ENCODE measurements at regions not wholly inside any gene's neighbourhood (a gene's known extent, or its start where the extent isn't known, plus 50 kb on each side); places are given as distances from the start of the nearest gene placed in this dataset.

- H3K4me3 ChIP-seq (ENCODE audit: low read depth, low read length) = no peak overlapping the region
- H3K9ac ChIP-seq (ENCODE audit: low read depth, low read length) = no peak overlapping the region
- H3K27me3 ChIP-seq (ENCODE audit: control insufficient read depth, insufficient read depth, low read length) = no peaks in the 10 kb centered on the region
- 0 out of 2 replicates have a peak, but pooled peaks cover under 1% of the 10 kb centered on the region for H3K36me3 ChIP-seq (ENCODE audit: control insufficient read depth, insufficient read depth, low read length)
- no peaks in the 10 kb centered on the region for H3K4me1 ChIP-seq (ENCODE audit: control insufficient read depth, insufficient read depth, low read length)
- no peaks in the 10 kb centered on the region for H3K9me3 ChIP-seq (ENCODE audit: control insufficient read depth, insufficient read depth, low read length)
- no peak overlapping the region for H3K27ac ChIP-seq (ENCODE audit: low read depth, low read length)
Measured at GRCh38 chr6:56904068-56904467, 50.8 kb upstream of the BEND6 start.

DNA sequence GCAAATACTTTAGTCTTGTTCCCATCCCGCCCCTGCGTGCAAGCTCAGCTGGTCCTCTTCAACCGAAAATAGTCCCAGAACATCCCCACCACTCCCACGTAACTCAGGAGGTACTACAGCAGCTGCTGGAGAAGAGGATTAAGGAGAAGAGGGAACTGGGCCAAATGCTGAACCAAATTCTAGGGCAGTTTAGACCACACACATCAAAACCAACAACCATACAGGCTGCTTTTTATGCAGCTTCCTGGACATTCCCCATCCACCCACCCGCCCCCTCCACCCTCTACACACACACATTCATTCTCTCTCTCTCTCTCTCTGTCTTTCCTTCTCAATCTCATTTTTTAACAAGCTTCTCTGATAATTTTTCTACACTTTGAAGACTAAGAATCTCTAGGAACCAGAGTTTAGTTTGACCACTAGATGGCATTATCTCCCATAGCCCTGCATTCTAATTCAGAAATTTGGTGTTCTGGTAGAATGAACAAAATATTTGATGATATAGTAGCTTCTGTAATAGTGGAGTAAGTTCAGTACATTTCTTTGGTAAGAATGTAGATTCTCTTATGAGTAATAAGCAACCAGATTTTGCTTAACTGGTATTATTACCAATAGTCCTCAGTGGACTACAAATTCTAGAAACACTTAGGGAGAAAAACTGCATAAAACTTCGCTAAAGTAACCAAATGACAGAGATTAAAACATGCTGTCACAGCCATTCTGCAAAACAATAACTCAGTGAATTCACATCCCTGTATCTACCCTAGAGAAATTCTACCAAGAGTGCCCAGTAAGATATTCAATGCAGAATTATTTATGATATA lies 52.1 kb upstream of the BEND6 start:
- Histone ChIP-seq H3K9me3 (ENCODE audit: control insufficient read depth, insufficient read depth, low read length) (no peaks in the 10 kb centered on the region), H3K9ac (ENCODE audit: low read depth, low read length) (no peak overlapping the region), H3K27me3 (ENCODE audit: control insufficient read depth, insufficient read depth, low read length) (no peaks in the 10 kb centered on the region), H3K4me1 (ENCODE audit: control insufficient read depth, insufficient read depth, low read length) (no peaks in the 10 kb centered on the region), H3K4me3 (ENCODE audit: low read depth, low read length) (no peak overlapping the region), H3K36me3 (ENCODE audit: control insufficient read depth, insufficient read depth, low read length) (peaks cover 11% of the 10 kb centered on the region), H3K27ac (ENCODE audit: low read depth, low read length) (no peak overlapping the region)

GRCh38 chr6:56900784-56901183 lies 54.1 kb upstream of the BEND6 start:
- no peaks in the 10 kb centered on the region for H3K27me3 ChIP-seq (ENCODE audit: control insufficient read depth, insufficient read depth, low read length)

GRCh38 chr6:56899753-56900152 lies 55.2 kb upstream of the BEND6 start:
- peaks cover 11% of the 10 kb centered on the region for H3K36me3 ChIP-seq (ENCODE audit: control insufficient read depth, insufficient read depth, low read length)
- H3K4me1 ChIP-seq (ENCODE audit: control insufficient read depth, insufficient read depth, low read length) = no peaks in the 10 kb centered on the region
- no peak overlapping the region for H3K4me3 ChIP-seq (ENCODE audit: low read depth, low read length)
- H3K27me3 ChIP-seq (ENCODE audit: control insufficient read depth, insufficient read depth, low read length) = no peaks in the 10 kb centered on the region
- H3K27ac ChIP-seq (ENCODE audit: low read depth, low read length) = no peak overlapping the region
- H3K9me3 ChIP-seq (ENCODE audit: control insufficient read depth, insufficient read depth, low read length) = no peaks in the 10 kb centered on the region
- no peak overlapping the region for H3K9ac ChIP-seq (ENCODE audit: low read depth, low read length)

More at GRCh38 chr6:56900784-56901183, 54.1 kb upstream of the BEND6 start:
- no peak overlapping the region for H3K4me3 ChIP-seq (ENCODE audit: low read depth, low read length)
- no peaks in the 10 kb centered on the region for H3K9me3 ChIP-seq (ENCODE audit: control insufficient read depth, insufficient read depth, low read length)
- H3K36me3 ChIP-seq (ENCODE audit: control insufficient read depth, insufficient read depth, low read length) = peaks cover 11% of the 10 kb centered on the region
- H3K27ac ChIP-seq (ENCODE audit: low read depth, low read length) = no peak overlapping the region
- no peak overlapping the region for H3K9ac ChIP-seq (ENCODE audit: low read depth, low read length)
- H3K4me1 ChIP-seq (ENCODE audit: control insufficient read depth, insufficient read depth, low read length) = no peaks in the 10 kb centered on the region

DNA sequence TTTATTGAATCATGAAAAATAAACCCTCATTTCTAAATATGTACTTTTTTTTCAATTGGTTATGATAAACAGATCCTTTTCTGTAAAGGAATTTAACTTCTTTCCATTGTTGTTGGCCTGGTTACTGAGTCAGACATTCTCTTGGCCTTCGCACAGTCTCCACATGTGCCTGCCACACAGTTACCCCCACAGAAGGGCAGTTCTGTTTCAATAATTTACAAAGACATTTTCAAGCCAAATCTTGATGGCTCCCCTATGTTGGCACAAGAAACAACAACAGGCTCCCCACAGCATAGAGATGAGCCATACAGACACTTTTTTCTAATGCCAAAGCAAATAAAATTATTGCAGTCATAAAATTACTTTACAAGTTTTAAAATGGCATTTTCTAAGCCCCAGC lies 55.6 kb upstream of the BEND6 start:
- peaks cover 11% of the 10 kb centered on the region for H3K36me3 ChIP-seq (ENCODE audit: control insufficient read depth, insufficient read depth, low read length)
- no peak overlapping the region for H3K27ac ChIP-seq (ENCODE audit: low read depth, low read length)

DNA sequence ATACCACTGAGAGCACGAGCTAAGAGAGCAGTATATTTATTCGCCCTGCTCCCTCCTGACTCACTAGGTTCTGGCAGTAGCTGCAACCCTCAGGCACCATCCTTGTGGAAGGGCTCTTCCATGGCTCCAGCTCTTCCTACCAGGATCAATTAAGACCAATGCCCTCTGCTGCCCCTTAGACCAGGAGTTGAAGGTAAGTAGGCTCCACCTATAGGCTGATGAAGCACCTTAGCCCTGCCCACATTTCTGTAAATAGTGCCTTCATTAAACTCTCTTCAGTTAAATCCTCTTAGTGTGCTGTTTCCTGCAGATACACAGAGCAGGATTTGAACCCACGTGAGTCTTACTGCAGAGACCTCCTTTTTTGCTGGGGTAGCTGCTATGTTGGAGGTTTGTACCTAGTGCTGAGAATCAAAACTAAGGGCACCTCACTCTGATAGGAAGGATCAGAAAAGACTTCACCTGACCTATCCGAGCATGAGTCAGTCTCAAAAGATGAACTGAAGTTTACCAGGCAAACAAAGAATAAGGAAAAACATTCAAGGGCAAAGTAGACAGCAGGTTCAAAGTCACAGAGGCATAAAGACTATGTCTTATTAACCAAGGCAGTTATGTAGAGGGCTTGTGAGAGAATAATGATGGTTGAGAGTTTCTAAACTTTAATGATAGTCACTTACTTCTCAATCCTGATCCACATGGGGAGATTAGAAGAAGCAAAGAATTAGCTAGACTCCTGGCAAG lies 56.9 kb upstream of the BEND6 start:
- Histone ChIP-seq H3K27me3 (ENCODE audit: control insufficient read depth, insufficient read depth, low read length) (no peaks in the 10 kb centered on the region), H3K4me3 (ENCODE audit: low read depth, low read length) (no peak overlapping the region), H3K9ac (ENCODE audit: low read depth, low read length) (no peak overlapping the region), H3K9me3 (ENCODE audit: control insufficient read depth, insufficient read depth, low read length) (no peaks in the 10 kb centered on the region), H3K36me3 (ENCODE audit: control insufficient read depth, insufficient read depth, low read length) (peaks cover 11% of the 10 kb centered on the region), H3K4me1 (ENCODE audit: control insufficient read depth, insufficient read depth, low read length) (no peaks in the 10 kb centered on the region), H3K27ac (ENCODE audit: low read depth, low read length) (no peak overlapping the region)

More for the DNA sequence above, 55.6 kb upstream of the BEND6 start:
- Histone ChIP-seq H3K4me1 (ENCODE audit: control insufficient read depth, insufficient read depth, low read length) (no peaks in the 10 kb centered on the region), H3K9me3 (ENCODE audit: control insufficient read depth, insufficient read depth, low read length) (no peaks in the 10 kb centered on the region), H3K27me3 (ENCODE audit: control insufficient read depth, insufficient read depth, low read length) (no peaks in the 10 kb centered on the region), H3K4me3 (ENCODE audit: low read depth, low read length) (no peak overlapping the region), H3K9ac (ENCODE audit: low read depth, low read length) (no peak overlapping the region)

DNA sequence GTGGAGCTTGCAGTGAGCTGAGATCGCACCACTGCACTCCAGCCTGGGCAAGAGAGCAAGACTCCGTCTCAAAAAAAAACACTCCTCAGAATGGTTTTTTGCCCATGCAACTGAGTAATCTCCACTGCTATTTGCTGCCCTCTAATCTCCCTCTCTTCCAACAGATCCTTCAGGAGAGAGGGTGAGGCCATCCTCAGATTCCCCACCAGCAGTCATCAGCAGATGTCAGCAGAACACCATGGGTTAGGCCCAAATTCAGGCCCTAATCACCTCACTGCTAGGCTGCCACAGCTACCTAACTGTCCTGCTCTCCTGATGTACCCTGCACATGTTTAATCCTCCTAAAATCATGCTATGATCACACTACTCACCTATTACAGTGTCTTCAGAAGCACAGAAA lies 63.2 kb upstream of the BEND6 start:
- no peak overlapping the region for H3K27ac ChIP-seq (ENCODE audit: low read depth, low read length)
- no peak overlapping the region for H3K9ac ChIP-seq (ENCODE audit: low read depth, low read length)
- H3K4me1 ChIP-seq (ENCODE audit: control insufficient read depth, insufficient read depth, low read length) = peaks cover 16% of the 10 kb centered on the region; the same call in 1 of the 2 replicates
- no peaks in the 10 kb centered on the region for H3K36me3 ChIP-seq (ENCODE audit: control insufficient read depth, insufficient read depth, low read length)
- H3K4me3 ChIP-seq (ENCODE audit: low read depth, low read length) = no peak overlapping the region
- no peaks in the 10 kb centered on the region for H3K27me3 ChIP-seq (ENCODE audit: control insufficient read depth, insufficient read depth, low read length)
- H3K9me3 ChIP-seq (ENCODE audit: control insufficient read depth, insufficient read depth, low read length) = no peaks in the 10 kb centered on the region

GRCh38 chr6:56890683-56891429 lies 64.1 kb upstream of the BEND6 start:
- no peak overlapping the region for H3K9ac ChIP-seq (ENCODE audit: low read depth, low read length)
- H3K36me3 ChIP-seq (ENCODE audit: control insufficient read depth, insufficient read depth, low read length) = no peaks in the 10 kb centered on the region
- H3K4me1 ChIP-seq (ENCODE audit: control insufficient read depth, insufficient read depth, low read length) = peaks cover 16% of the 10 kb centered on the region; the same call in 1 of the 2 replicates
- no peaks in the 10 kb centered on the region for H3K27me3 ChIP-seq (ENCODE audit: control insufficient read depth, insufficient read depth, low read length)
- H3K9me3 ChIP-seq (ENCODE audit: control insufficient read depth, insufficient read depth, low read length) = no peaks in the 10 kb centered on the region
- no peak overlapping the region for H3K4me3 ChIP-seq (ENCODE audit: low read depth, low read length)
- peak overlapping the region; percentile 46 for H3K27ac ChIP-seq (ENCODE audit: low read depth, low read length)

- Histone ChIP-seq H3K4me1 (ENCODE audit: control insufficient read depth, insufficient read depth, low read length) (peaks cover 16% of the 10 kb centered on the region; the same call in 1 of the 2 replicates), H3K27ac (ENCODE audit: low read depth, low read length) (no peak overlapping the region), H3K9ac (ENCODE audit: low read depth, low read length) (no peak overlapping the region), H3K9me3 (ENCODE audit: control insufficient read depth, insufficient read depth, low read length) (no peaks in the 10 kb centered on the region), H3K36me3 (ENCODE audit: control insufficient read depth, insufficient read depth, low read length) (no peaks in the 10 kb centered on the region), H3K27me3 (ENCODE audit: control insufficient read depth, insufficient read depth, low read length) (no peaks in the 10 kb centered on the region), H3K4me3 (ENCODE audit: low read depth, low read length) (no peak overlapping the region)
Measured at GRCh38 chr6:56890066-56890465, 64.8 kb upstream of the BEND6 start.

DNA sequence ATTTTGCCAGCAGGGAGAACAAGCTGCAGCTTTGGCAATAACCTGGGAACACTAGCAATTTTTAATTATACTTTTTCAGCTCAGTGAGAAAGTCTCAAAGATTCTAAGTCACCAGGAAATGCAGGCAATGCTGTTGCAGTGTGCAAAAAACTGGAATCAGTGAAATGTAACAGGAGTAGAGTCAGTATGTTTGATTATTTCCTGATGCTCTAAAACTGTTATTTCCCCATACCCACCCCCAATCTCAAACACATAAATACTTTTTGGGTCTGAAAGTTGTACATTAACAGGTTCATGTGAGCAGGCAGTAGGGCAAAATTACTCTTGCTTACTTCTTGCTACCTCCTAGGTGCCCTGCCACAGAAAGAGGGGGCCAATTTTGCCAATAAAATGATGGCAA lies 65.4 kb upstream of the BEND6 start:
- Histone ChIP-seq H3K9ac (ENCODE audit: low read depth, low read length) (no peak overlapping the region), H3K27ac (ENCODE audit: low read depth, low read length) (no peak overlapping the region)

More for the DNA sequence above, 65.4 kb upstream of the BEND6 start:
- no peaks in the 10 kb centered on the region for H3K9me3 ChIP-seq (ENCODE audit: control insufficient read depth, insufficient read depth, low read length)
- H3K27me3 ChIP-seq (ENCODE audit: control insufficient read depth, insufficient read depth, low read length) = no peaks in the 10 kb centered on the region
- H3K36me3 ChIP-seq (ENCODE audit: control insufficient read depth, insufficient read depth, low read length) = no peaks in the 10 kb centered on the region
- H3K4me1 ChIP-seq (ENCODE audit: control insufficient read depth, insufficient read depth, low read length) = peaks cover 16% of the 10 kb centered on the region; the same call in 1 of the 2 replicates
- no peak overlapping the region for H3K4me3 ChIP-seq (ENCODE audit: low read depth, low read length)

Measured in HUES48 (cell line).